Right lobe of liver (tissue), 6 donors: ENCODE measurements at regions not wholly inside any gene's neighbourhood (a gene's known extent, or its start where the extent isn't known, plus 50 kb on each side); places are given as distances from the start of the nearest gene placed in this dataset.

Experiments used
- ATAC-seq, 4 donors: fragments of 200-7000 bp; cut with Tn5 transposase; one replicate each; pipeline ENCODE4 v1.9.1; 2020; ENCODE audit warnings: mild to moderate bottlenecking in 4 of 4, moderate library complexity in 4 of 4
- DNase-seq, 3 donors: peaks; one replicate each; pipeline ENCODE4 v3.0.0-alpha.2; 2020
- H3K27ac ChIP-seq, 3 donors: fragments of 200-600 bp; one replicate each; pipeline ENCODE4 v1.8.0; 2022
- H3K27me3 ChIP-seq, 2 donors: fragments of 200-600 bp; one replicate each; pipeline ENCODE4 v1.8.0; 2022
- H3K36me3 ChIP-seq, 4 donors: fragments of 200-600 bp; sonication (generic) in 1 of 4; one replicate each; pipeline versions ENCODE4 v1.5.1 to v1.8.0; 2017 to 2022; ENCODE audit warnings: control low read depth in 1 of 4
- H3K4me1 ChIP-seq, 4 donors: fragments of 200-600 bp; sonication (generic) in 1 of 4; one replicate each; pipeline versions ENCODE4 v1.5.1 to v1.8.0; 2017 to 2022; ENCODE audit warnings: control low read depth in 1 of 4
- H3K4me3 ChIP-seq, 3 donors: fragments of 200-600 bp; one replicate each; pipeline ENCODE4 v1.8.0; 2022
- H3K9me3 ChIP-seq, 4 donors: fragments of 200-600 bp; sonication (generic) in 1 of 4; one replicate each; pipeline versions ENCODE4 v1.5.1 to v1.8.0; 2017 to 2022; ENCODE audit warnings: control low read depth in 1 of 4
- POLR2A ChIP-seq: fragments of 450-650 bp; IDR thresholded peaks from one replicate; pipeline ENCODE4 v1.6.1; 2017; ENCODE audit warnings: antibody characterized with exemption, mild to moderate bottlenecking
- WGBS: methylation state at CpG from one replicate; pipeline ENCODE4 v1.1.6; 2018; ENCODE audit warnings: low coverage, low lambda C conversion rate; ENCODE audit not compliant: insufficient coverage; ENCODE audit errors: missing lambda C conversion rate; 5-methylcytosine and 5-hydroxymethylcytosine counted together
- intact Hi-C, 2 donors: fragments of 100-400 bp; cut with DNase I; formaldehyde crosslinking; loops; one replicate each; pipeline versions ENCODE4 v1.11.2 to v1.14.1; 2022
- TF ChIP-seq, protein P1 (sequence below), 4 donors: fragments of 200-600 bp in 3 of 4; fragments of 450-650 bp in 1 of 4; IDR thresholded peaks; one replicate each; pipeline versions ENCODE4 v1.5.1 to v1.8.0; 2016 to 2022; ENCODE audit warnings: antibody characterized with exemption in 4 of 4, mild to moderate bottlenecking in 2 of 4
- donor health status: DM: no; HTN: yes; CAD: no.
- donor health status: DM: no; HTN: no; CAD: no.
- donor health status: DM: no; HTN: no; CAD: no.
- donor health status: DM: no; HTN: yes; CAD: no.
- donor health status: DM: no; HTN: yes; CAD: no.

DNA sequence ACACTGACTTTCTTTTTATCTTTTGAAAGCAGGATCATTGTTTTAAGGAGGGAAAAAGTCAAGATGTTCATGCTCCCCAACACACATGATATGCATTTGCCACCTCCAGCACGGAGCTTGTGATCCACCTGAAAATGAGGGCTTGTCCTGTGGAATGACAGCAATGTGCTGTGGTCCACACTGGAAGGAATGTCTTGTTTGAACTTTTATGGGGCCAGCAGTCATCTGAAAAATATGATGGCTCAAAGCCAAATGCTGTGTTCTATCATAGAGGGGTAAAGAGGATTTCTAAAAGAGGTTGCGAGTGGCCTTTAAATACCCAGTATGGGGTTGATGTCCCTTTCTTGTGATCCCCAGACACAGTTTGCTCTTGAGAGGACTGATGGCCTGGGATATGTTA is 226.5 kb upstream of the SPRED2 start:
- 74% methylated on average over 2 of the region's 2 CpGs for WGBS
- no peak overlapping the region for H3K4me3 ChIP-seq
- no peak overlapping the region for H3K27ac ChIP-seq
- ATAC-seq: no peak
- TF ChIP-seq POLR2A: no peak
- TF ChIP-seq, protein P1, sequence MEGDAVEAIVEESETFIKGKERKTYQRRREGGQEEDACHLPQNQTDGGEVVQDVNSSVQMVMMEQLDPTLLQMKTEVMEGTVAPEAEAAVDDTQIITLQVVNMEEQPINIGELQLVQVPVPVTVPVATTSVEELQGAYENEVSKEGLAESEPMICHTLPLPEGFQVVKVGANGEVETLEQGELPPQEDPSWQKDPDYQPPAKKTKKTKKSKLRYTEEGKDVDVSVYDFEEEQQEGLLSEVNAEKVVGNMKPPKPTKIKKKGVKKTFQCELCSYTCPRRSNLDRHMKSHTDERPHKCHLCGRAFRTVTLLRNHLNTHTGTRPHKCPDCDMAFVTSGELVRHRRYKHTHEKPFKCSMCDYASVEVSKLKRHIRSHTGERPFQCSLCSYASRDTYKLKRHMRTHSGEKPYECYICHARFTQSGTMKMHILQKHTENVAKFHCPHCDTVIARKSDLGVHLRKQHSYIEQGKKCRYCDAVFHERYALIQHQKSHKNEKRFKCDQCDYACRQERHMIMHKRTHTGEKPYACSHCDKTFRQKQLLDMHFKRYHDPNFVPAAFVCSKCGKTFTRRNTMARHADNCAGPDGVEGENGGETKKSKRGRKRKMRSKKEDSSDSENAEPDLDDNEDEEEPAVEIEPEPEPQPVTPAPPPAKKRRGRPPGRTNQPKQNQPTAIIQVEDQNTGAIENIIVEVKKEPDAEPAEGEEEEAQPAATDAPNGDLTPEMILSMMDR (IDR thresholded peaks at IDR 0.05): no peak
- no peaks in the 10 kb centered on the region for H3K27me3 ChIP-seq
- intact Hi-C loops: no loop called here
- no peaks in the 10 kb centered on the region for H3K4me1 ChIP-seq
- no peak for DNase-seq
- H3K36me3 ChIP-seq: no peaks in the 10 kb centered on the region
- H3K9me3 ChIP-seq: no peaks in the 10 kb centered on the region

DNA sequence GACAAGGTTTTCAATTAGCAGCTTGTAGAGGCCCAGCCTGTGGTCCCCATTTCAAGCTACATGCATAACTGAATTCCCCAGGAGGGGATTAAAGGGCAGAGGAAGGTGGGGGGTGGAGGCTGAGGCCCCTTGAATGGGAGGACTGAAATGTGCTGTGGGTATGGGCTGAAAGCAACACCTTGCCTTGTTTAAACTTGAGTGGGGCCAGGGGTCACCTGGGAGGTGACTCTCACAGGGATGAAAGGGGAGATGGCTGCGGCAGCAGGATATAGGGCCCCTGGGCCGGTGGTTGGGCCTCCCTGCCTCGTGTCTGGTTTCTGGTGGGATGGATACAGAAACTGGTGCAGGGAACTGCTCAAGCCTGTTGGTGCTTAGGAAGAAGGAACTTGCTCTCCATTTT is 225.9 kb upstream of the SPRED2 start:
- TF ChIP-seq POLR2A: no peak
- TF ChIP-seq, protein P1 (IDR thresholded peaks at IDR 0.05): no peak
- intact Hi-C loops: no loop called here
- no peaks in the 10 kb centered on the region for H3K36me3 ChIP-seq

DNA sequence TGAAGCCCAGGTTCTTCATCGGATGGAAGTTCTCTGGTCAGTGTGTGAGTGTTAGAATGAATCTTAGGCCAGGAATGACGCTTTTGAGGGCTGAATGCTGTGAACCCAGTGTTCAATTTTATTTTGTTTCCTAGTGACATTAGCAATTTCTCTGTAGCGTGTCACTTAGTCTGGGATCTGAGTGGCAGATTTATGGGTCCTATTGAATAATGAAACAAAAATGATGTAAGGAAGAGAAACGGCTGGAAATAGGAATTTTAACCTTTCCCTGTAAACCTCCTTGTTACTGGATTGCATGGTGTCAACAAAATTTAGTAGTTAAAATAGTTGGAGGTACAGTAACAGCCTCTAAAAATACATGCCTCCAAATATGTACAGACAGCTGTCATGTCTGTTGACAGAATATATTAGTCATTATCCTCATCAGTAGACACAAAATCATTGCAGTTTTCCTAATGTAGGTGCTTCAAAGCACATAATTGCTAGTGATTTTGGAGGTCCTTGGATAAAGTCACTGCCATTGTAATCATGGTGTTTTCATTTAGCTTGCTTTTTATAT is 223.8 kb upstream of the SPRED2 start:
- Histone ChIP-seq H3K36me3 (no peaks in the 10 kb centered on the region), H3K9me3 (no peaks in the 10 kb centered on the region), H3K4me1 (no peaks in the 10 kb centered on the region), H3K27me3 (no peaks in the 10 kb centered on the region), H3K27ac (no peak overlapping the region), H3K4me3 (no peak overlapping the region)
- intact Hi-C loops: no loop called here
- 77% methylated on average over 4 of the region's 4 CpGs for WGBS
- TF ChIP-seq, protein P1 (IDR thresholded peaks at IDR 0.05): no peak
- no peak for TF ChIP-seq POLR2A
- no peak for ATAC-seq
- no peak for DNase-seq

More for the DNA sequence above, 225.9 kb upstream of the SPRED2 start:
- Histone ChIP-seq H3K27ac (no peak overlapping the region), H3K9me3 (no peaks in the 10 kb centered on the region), H3K4me1 (no peaks in the 10 kb centered on the region), H3K4me3 (no peak overlapping the region), H3K27me3 (no peaks in the 10 kb centered on the region)
- WGBS: 87% methylated on average over 3 of the region's 3 CpGs
- no peak for ATAC-seq
- DNase-seq: no peak

DNA sequence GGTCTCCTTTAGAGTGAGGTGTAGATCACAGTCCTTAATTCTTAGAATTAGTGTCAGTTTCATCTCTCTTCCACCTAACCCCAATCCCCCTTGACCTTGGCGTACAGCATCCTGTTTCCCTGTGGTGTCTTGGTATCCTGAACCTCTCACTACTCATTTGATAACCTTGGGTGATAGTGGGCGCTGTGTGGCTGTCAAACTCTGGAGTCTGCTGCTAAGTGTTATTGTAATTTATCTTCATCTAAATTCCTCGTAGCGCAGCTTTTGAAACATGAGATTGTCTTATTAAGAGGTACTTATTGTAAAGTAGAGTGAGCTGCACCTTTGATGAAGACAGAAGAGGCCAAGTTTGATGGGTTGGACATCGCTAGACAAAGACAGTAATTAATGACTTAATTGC is 222.6 kb upstream of the SPRED2 start:
- ATAC-seq (no peak), DNase-seq (no peak)
- TF ChIP-seq, protein P1 (IDR thresholded peaks at IDR 0.05): no peak
- H3K9me3 ChIP-seq: no peaks in the 10 kb centered on the region
- WGBS: 82% methylated on average over 4 of the region's 5 CpGs
- no peaks in the 10 kb centered on the region for H3K27me3 ChIP-seq
- H3K27ac ChIP-seq: no peak overlapping the region
- intact Hi-C loops: no loop called here
- H3K36me3 ChIP-seq: no peaks in the 10 kb centered on the region
- no peaks in the 10 kb centered on the region for H3K4me1 ChIP-seq
- H3K4me3 ChIP-seq: no peak overlapping the region

DNA sequence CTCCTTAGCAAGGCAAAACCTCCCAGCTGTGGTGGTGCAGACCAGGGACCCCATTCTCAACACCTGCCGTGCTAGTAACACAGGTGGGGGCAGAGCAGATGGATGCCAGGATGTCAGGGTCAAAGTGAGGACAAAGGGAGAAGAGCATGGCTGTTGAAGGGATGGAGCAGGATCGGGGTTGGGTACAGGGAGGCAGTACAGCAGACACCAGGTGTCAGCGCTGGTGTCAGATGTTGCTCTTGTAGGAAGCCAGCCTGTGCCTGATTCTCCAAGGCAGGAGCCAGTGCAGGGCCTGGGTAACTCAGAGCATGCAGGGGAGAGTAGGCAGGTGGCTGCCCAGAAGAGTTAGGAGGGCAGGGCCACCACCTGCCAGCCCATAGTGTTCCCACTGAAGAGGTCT is 222.1 kb upstream of the SPRED2 start:
- WGBS: 78% methylated on average over 3 of the region's 3 CpGs
- Histone ChIP-seq H3K36me3 (no peaks in the 10 kb centered on the region), H3K9me3 (no peaks in the 10 kb centered on the region), H3K27me3 (no peaks in the 10 kb centered on the region), H3K27ac (no peak overlapping the region), H3K4me3 (no peak overlapping the region), H3K4me1 (no peaks in the 10 kb centered on the region)
- TF ChIP-seq, protein P1 (IDR thresholded peaks at IDR 0.05): no peak
- TF ChIP-seq POLR2A: no peak
- intact Hi-C loops: no loop called here
- ATAC-seq (no peak), DNase-seq (no peak)
